ENCODE measurements at regions not wholly inside any gene's neighbourhood (a gene's known extent, or its start where the extent isn't known, plus 50 kb on each side); places are given as distances from the start of the nearest gene placed in this dataset.

DNA sequence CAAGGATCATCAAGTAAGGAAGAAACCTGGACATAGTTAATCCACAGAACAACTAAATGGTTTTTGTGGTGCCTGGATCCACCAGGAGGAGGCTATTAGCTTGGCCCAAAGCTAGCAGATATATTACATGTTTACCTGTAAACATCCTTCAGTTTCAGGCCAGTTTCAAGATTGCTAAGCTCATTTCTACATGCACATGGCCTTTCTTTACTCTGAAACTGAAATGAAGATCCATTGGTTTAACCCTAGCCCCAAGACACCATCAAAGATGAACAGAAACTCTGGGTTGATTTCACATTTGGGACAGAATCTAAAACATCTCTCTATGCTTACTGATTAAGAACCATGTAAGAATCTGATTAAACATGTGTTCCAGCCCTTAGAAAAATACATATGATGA lies 611.8 kb downstream of the TLE1 start:
- no peaks in the 10 kb centered on the region for H3K36me3 Mint-ChIP-seq
- Histone ChIP-seq H3K9ac (no peak overlapping the region), H3F3A (ENCODE audit: low read depth) (no peaks in the 10 kb centered on the region), H4K20me1 (ENCODE audit: low read depth) (no peaks in the 10 kb centered on the region), H3K27ac (no peak overlapping the region), H3K4me1 (no peaks in the 10 kb centered on the region), H3K79me2 (ENCODE audit: low read depth) (no peaks in the 10 kb centered on the region), H3K36me3 (no peaks in the 10 kb centered on the region), H2AFZ (replicated peaks) (no peak overlapping the region), H3K4me3 (no peak overlapping the region), H3K9me3 (ENCODE audit: low read depth) (no peaks in the 10 kb centered on the region), H3K4me2 (no peak overlapping the region), H3K27me3 (no peaks in the 10 kb centered on the region)
- H3K27me3 Mint-ChIP-seq (ENCODE audit: insufficient read depth, low read depth): no peaks in the 10 kb centered on the region
- H3K27ac Mint-ChIP-seq: no peak overlapping the region
- TF ChIP-seq, protein P1, sequence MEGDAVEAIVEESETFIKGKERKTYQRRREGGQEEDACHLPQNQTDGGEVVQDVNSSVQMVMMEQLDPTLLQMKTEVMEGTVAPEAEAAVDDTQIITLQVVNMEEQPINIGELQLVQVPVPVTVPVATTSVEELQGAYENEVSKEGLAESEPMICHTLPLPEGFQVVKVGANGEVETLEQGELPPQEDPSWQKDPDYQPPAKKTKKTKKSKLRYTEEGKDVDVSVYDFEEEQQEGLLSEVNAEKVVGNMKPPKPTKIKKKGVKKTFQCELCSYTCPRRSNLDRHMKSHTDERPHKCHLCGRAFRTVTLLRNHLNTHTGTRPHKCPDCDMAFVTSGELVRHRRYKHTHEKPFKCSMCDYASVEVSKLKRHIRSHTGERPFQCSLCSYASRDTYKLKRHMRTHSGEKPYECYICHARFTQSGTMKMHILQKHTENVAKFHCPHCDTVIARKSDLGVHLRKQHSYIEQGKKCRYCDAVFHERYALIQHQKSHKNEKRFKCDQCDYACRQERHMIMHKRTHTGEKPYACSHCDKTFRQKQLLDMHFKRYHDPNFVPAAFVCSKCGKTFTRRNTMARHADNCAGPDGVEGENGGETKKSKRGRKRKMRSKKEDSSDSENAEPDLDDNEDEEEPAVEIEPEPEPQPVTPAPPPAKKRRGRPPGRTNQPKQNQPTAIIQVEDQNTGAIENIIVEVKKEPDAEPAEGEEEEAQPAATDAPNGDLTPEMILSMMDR (IDR thresholded peaks at IDR 0.05): no peak
- no peak for TF ChIP-seq EZH2 (IDR thresholded peaks at IDR 0.05)
- TF ChIP-seq EZH2phosphoT487 (IDR thresholded peaks at IDR 0.05): no peak
- no peaks in the 10 kb centered on the region for H3K9me3 Mint-ChIP-seq
- no peak overlapping the region for H3K4me3 Mint-ChIP-seq
- H3K4me1 Mint-ChIP-seq: peaks cover 10% of the 10 kb centered on the region
- DNase-seq (ENCODE audit: low spot score): no peak

DNA sequence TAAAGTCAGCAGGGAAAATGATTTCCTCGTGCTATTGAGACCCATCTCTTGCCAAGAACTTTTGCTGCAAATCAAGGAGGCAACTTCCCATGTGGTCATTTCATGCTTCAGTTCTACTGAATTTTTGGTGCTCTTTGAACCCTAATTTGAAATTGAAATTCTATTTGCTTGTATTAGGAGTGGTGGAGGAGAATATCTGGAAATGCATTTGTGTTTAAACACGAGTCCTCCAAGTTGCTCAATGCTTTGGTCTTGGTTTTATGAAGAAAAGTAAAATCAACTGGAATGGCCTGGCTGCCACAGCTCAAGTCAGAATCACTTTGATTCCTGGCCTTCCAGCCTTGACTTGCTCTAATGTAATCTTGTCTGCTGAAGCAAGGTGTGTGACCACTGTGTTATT lies 613.2 kb downstream of the TLE1 start:
- Histone ChIP-seq H4K20me1 (ENCODE audit: low read depth) (no peaks in the 10 kb centered on the region), H3F3A (ENCODE audit: low read depth) (no peaks in the 10 kb centered on the region), H3K4me3 (no peak overlapping the region), H3K9me3 (ENCODE audit: low read depth) (no peaks in the 10 kb centered on the region), H3K4me1 (no peaks in the 10 kb centered on the region), H3K9ac (no peak overlapping the region), H2AFZ (replicated peaks) (no peak overlapping the region), H3K27me3 (no peaks in the 10 kb centered on the region), H3K4me2 (no peak overlapping the region), H3K36me3 (no peaks in the 10 kb centered on the region), H3K79me2 (ENCODE audit: low read depth) (no peaks in the 10 kb centered on the region), H3K27ac (no peak overlapping the region)
- Mint-ChIP-seq H3K36me3 (no peaks in the 10 kb centered on the region), H3K9me3 (no peaks in the 10 kb centered on the region), H3K4me3 (no peak overlapping the region), H3K4me1 (peaks cover 10% of the 10 kb centered on the region), H3K27me3 (ENCODE audit: insufficient read depth, low read depth) (no peaks in the 10 kb centered on the region), H3K27ac (no peak overlapping the region)
- DNase-seq (ENCODE audit: low spot score): no peak
- no peak for TF ChIP-seq EZH2 (IDR thresholded peaks at IDR 0.05)
- no peak for TF ChIP-seq EZH2phosphoT487 (IDR thresholded peaks at IDR 0.05)
- TF ChIP-seq, protein P1 (IDR thresholded peaks at IDR 0.05): no peak

DNA sequence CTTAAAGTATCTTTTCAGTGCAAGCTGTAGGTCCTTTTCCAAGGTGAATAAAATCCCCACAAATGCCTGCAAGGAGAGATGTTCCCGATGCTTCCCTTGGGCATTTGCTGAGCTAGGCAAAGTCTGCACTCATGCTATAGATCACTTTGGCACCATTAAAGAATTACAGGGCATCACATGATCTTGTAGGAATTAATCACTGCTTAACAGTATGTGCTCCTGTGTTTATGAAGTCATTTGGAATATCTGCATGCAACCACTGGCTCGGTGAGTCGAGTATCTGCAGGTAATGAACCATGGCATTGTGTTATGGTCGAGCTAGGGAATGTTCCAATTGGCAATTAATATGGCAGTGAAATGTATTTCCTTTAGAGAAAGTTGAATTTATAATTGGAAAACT lies 615.1 kb downstream of the TLE1 start:
- Histone ChIP-seq H3K9ac (no peak overlapping the region), H3K36me3 (no peaks in the 10 kb centered on the region), H3K27me3 (no peaks in the 10 kb centered on the region), H3K27ac (no peak overlapping the region), H2AFZ (replicated peaks) (no peak overlapping the region), H3K79me2 (ENCODE audit: low read depth) (no peaks in the 10 kb centered on the region), H3K4me3 (no peak overlapping the region), H3K9me3 (ENCODE audit: low read depth) (no peaks in the 10 kb centered on the region), H3F3A (ENCODE audit: low read depth) (no peaks in the 10 kb centered on the region), H3K4me2 (no peak overlapping the region), H4K20me1 (ENCODE audit: low read depth) (no peaks in the 10 kb centered on the region), H3K4me1 (no peaks in the 10 kb centered on the region)
- Mint-ChIP-seq H3K27ac (no peak overlapping the region), H3K4me1 (peaks cover 10% of the 10 kb centered on the region), H3K4me3 (no peak overlapping the region), H3K27me3 (ENCODE audit: insufficient read depth, low read depth) (no peaks in the 10 kb centered on the region), H3K9me3 (no peaks in the 10 kb centered on the region), H3K36me3 (no peaks in the 10 kb centered on the region)
- TF ChIP-seq EZH2phosphoT487 (IDR thresholded peaks at IDR 0.05): no peak
- TF ChIP-seq EZH2 (IDR thresholded peaks at IDR 0.05): no peak
- TF ChIP-seq, protein P1 (IDR thresholded peaks at IDR 0.05): no peak
- no peak for DNase-seq (ENCODE audit: low spot score)

DNA sequence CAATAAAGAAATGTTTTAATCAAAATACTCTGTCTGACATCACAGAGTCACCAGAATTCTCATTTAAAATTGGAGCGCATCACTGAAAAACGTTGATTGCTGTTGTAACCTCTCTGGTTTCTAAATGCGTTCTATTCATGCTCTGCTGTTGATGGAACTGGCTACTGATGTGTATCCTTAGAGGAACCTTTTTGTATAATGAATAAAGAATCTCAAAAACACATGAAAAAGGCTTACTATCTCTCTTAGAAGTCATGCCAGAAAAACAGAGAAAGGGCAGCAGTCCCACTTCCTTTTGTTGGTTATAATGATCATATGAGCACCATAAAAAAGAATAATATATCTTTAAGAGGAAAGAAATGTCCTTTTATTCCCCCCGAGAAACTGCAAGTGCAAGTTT lies 615.5 kb downstream of the TLE1 start:
- H3K4me3 Mint-ChIP-seq: no peak overlapping the region
- Histone ChIP-seq H2AFZ (replicated peaks) (no peak overlapping the region), H3F3A (ENCODE audit: low read depth) (no peaks in the 10 kb centered on the region), H3K9me3 (ENCODE audit: low read depth) (no peaks in the 10 kb centered on the region), H3K27ac (no peak overlapping the region), H3K9ac (no peak overlapping the region), H3K4me2 (no peak overlapping the region), H3K79me2 (ENCODE audit: low read depth) (no peaks in the 10 kb centered on the region), H3K4me1 (no peaks in the 10 kb centered on the region), H3K4me3 (no peak overlapping the region), H3K36me3 (no peaks in the 10 kb centered on the region), H3K27me3 (no peaks in the 10 kb centered on the region), H4K20me1 (ENCODE audit: low read depth) (no peaks in the 10 kb centered on the region)
- no peaks in the 10 kb centered on the region for H3K36me3 Mint-ChIP-seq
- TF ChIP-seq EZH2phosphoT487 (IDR thresholded peaks at IDR 0.05): no peak
- no peak for TF ChIP-seq EZH2 (IDR thresholded peaks at IDR 0.05)
- TF ChIP-seq, protein P1 (IDR thresholded peaks at IDR 0.05): no peak
- no peaks in the 10 kb centered on the region for H3K27me3 Mint-ChIP-seq (ENCODE audit: insufficient read depth, low read depth)
- H3K27ac Mint-ChIP-seq: no peak overlapping the region
- H3K9me3 Mint-ChIP-seq: no peaks in the 10 kb centered on the region
- peaks cover 10% of the 10 kb centered on the region for H3K4me1 Mint-ChIP-seq
- no peak for DNase-seq (ENCODE audit: low spot score)

All from neural progenitor cell (in vitro differentiated cells).